ENCODE measurements at regions not wholly inside any gene's neighbourhood (a gene's known extent, or its start where the extent isn't known, plus 50 kb on each side); places are given as distances from the start of the nearest gene placed in this dataset.

DNA sequence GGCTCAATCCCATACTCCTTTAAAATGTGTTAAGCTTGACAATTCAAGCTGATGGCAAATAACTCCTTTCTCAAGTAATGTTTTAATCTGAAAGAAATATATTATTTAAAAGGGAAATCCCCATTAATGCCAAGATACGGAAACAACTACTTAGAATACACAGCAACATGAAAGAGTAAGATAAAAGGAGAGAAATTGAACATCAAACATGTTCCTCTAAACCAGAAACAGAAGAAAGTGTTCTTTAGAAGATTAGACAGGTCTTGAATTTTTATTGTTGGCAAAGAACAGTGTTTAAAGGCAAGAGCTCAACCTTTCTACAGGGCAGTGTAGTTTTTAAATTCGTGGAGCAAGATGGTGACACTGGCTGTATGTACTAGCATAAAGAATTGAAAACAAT lies 105.8 kb upstream of the NRIP1 start:
- no peaks in the 10 kb centered on the region for H3K4me1 Mint-ChIP-seq
- H2AFZ ChIP-seq = no peak overlapping the region
- no peak overlapping the region for H3K4me3 ChIP-seq
- H3K27ac Mint-ChIP-seq = no peak overlapping the region
- H3K27me3 Mint-ChIP-seq (ENCODE audit: insufficient read depth, low read depth, poor library complexity) = peaks cover 2% of the 10 kb centered on the region
- H3K4me3 Mint-ChIP-seq = no peak overlapping the region
- H3K4me2 ChIP-seq = no peak overlapping the region
- H3K4me1 ChIP-seq (ENCODE audit: insufficient read depth) = no peaks in the 10 kb centered on the region
- TF ChIP-seq, protein P1, sequence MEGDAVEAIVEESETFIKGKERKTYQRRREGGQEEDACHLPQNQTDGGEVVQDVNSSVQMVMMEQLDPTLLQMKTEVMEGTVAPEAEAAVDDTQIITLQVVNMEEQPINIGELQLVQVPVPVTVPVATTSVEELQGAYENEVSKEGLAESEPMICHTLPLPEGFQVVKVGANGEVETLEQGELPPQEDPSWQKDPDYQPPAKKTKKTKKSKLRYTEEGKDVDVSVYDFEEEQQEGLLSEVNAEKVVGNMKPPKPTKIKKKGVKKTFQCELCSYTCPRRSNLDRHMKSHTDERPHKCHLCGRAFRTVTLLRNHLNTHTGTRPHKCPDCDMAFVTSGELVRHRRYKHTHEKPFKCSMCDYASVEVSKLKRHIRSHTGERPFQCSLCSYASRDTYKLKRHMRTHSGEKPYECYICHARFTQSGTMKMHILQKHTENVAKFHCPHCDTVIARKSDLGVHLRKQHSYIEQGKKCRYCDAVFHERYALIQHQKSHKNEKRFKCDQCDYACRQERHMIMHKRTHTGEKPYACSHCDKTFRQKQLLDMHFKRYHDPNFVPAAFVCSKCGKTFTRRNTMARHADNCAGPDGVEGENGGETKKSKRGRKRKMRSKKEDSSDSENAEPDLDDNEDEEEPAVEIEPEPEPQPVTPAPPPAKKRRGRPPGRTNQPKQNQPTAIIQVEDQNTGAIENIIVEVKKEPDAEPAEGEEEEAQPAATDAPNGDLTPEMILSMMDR (conservative IDR thresholded peaks at IDR 0.05; ENCODE audit: low read depth in 2 of 2) = no peak
- TF ChIP-seq NANOG (IDR thresholded peaks at IDR 0.05; ENCODE audit: borderline replicate concordance) (no peak), ZNF331 (CRISPR knock-in tag; IDR thresholded peaks at IDR 0.05; ENCODE audit: low read depth) (no peak), ZNF114 (CRISPR knock-in tag; IDR thresholded peaks at IDR 0.05) (no peak), JUNB (IDR thresholded peaks at IDR 0.05; ENCODE audit: unreplicated experiment) (no peak), STAT1 (IDR thresholded peaks at IDR 0.05; ENCODE audit: unreplicated experiment) (no peak), CREB1 (CRISPR knock-in tag; IDR thresholded peaks at IDR 0.05; ENCODE audit: low read depth) (no peak), POLR2AphosphoS5 (IDR thresholded peaks at IDR 0.05; ENCODE audit: low read depth) (no peak), EZH2phosphoT487 (IDR thresholded peaks at IDR 0.05; ENCODE audit: unreplicated experiment) (no peak), EZH2 (IDR thresholded peaks at IDR 0.05; ENCODE audit: low read depth, unreplicated experiment) (no peak)
- TF ChIP-seq, protein P2, sequence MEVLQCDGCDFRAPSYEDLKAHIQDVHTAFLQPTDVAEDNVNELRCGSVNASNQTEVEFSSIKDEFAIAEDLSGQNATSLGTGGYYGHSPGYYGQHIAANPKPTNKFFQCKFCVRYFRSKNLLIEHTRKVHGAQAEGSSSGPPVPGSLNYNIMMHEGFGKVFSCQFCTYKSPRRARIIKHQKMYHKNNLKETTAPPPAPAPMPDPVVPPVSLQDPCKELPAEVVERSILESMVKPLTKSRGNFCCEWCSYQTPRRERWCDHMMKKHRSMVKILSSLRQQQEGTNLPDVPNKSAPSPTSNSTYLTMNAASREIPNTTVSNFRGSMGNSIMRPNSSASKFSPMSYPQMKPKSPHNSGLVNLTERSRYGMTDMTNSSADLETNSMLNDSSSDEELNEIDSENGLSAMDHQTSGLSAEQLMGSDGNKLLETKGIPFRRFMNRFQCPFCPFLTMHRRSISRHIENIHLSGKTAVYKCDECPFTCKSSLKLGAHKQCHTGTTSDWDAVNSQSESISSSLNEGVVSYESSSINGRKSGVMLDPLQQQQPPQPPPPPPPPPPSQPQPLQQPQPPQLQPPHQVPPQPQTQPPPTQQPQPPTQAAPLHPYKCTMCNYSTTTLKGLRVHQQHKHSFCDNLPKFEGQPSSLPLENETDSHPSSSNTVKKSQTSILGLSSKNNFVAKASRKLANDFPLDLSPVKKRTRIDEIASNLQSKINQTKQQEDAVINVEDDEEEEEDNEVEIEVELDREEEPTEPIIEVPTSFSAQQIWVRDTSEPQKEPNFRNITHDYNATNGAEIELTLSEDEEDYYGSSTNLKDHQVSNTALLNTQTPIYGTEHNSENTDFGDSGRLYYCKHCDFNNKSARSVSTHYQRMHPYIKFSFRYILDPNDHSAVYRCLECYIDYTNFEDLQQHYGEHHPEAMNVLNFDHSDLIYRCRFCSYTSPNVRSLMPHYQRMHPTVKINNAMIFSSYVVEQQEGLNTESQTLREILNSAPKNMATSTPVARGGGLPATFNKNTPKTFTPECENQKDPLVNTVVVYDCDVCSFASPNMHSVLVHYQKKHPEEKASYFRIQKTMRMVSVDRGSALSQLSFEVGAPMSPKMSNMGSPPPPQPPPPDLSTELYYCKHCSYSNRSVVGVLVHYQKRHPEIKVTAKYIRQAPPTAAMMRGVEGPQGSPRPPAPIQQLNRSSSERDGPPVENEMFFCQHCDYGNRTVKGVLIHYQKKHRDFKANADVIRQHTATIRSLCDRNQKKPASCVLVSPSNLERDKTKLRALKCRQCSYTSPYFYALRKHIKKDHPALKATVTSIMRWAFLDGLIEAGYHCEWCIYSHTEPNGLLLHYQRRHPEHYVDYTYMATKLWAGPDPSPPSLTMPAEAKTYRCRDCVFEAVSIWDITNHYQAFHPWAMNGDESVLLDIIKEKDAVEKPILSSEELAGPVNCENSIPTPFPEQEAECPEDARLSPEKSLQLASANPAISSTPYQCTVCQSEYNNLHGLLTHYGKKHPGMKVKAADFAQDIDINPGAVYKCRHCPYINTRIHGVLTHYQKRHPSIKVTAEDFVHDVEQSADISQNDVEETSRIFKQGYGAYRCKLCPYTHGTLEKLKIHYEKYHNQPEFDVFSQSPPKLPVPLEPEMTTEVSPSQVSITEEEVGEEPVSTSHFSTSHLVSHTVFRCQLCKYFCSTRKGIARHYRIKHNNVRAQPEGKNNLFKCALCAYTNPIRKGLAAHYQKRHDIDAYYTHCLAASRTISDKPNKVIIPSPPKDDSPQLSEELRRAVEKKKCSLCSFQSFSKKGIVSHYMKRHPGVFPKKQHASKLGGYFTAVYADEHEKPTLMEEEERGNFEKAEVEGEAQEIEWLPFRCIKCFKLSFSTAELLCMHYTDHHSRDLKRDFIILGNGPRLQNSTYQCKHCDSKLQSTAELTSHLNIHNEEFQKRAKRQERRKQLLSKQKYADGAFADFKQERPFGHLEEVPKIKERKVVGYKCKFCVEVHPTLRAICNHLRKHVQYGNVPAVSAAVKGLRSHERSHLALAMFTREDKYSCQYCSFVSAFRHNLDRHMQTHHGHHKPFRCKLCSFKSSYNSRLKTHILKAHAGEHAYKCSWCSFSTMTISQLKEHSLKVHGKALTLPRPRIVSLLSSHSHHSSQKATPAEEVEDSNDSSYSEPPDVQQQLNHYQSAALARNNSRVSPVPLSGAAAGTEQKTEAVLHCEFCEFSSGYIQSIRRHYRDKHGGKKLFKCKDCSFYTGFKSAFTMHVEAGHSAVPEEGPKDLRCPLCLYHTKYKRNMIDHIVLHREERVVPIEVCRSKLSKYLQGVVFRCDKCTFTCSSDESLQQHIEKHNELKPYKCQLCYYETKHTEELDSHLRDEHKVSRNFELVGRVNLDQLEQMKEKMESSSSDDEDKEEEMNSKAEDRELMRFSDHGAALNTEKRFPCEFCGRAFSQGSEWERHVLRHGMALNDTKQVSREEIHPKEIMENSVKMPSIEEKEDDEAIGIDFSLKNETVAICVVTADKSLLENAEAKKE (CRISPR knock-in tag; IDR thresholded peaks at IDR 0.05) = no peak
- TF ChIP-seq, protein P3, sequence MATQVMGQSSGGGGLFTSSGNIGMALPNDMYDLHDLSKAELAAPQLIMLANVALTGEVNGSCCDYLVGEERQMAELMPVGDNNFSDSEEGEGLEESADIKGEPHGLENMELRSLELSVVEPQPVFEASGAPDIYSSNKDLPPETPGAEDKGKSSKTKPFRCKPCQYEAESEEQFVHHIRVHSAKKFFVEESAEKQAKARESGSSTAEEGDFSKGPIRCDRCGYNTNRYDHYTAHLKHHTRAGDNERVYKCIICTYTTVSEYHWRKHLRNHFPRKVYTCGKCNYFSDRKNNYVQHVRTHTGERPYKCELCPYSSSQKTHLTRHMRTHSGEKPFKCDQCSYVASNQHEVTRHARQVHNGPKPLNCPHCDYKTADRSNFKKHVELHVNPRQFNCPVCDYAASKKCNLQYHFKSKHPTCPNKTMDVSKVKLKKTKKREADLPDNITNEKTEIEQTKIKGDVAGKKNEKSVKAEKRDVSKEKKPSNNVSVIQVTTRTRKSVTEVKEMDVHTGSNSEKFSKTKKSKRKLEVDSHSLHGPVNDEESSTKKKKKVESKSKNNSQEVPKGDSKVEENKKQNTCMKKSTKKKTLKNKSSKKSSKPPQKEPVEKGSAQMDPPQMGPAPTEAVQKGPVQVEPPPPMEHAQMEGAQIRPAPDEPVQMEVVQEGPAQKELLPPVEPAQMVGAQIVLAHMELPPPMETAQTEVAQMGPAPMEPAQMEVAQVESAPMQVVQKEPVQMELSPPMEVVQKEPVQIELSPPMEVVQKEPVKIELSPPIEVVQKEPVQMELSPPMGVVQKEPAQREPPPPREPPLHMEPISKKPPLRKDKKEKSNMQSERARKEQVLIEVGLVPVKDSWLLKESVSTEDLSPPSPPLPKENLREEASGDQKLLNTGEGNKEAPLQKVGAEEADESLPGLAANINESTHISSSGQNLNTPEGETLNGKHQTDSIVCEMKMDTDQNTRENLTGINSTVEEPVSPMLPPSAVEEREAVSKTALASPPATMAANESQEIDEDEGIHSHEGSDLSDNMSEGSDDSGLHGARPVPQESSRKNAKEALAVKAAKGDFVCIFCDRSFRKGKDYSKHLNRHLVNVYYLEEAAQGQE (IDR thresholded peaks at IDR 0.05; ENCODE audit: unreplicated experiment) = no peak
- TF ChIP-seq, protein P4, sequence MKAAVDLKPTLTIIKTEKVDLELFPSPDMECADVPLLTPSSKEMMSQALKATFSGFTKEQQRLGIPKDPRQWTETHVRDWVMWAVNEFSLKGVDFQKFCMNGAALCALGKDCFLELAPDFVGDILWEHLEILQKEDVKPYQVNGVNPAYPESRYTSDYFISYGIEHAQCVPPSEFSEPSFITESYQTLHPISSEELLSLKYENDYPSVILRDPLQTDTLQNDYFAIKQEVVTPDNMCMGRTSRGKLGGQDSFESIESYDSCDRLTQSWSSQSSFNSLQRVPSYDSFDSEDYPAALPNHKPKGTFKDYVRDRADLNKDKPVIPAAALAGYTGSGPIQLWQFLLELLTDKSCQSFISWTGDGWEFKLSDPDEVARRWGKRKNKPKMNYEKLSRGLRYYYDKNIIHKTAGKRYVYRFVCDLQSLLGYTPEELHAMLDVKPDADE (IDR thresholded peaks at IDR 0.05) = no peak
- ATAC-seq (no peak), DNase-seq (ENCODE audit: low spot score) (no peak)
- no peak overlapping the region for H3K27ac ChIP-seq (ENCODE audit: low read depth)
- no peaks in the 10 kb centered on the region for H3K36me3 ChIP-seq (ENCODE audit: insufficient read depth)
- no peaks in the 10 kb centered on the region for H3F3A ChIP-seq (replicated peaks; ENCODE audit: low read depth)
- no peaks in the 10 kb centered on the region for H3K27me3 ChIP-seq (ENCODE audit: insufficient read depth)
- H3K36me3 Mint-ChIP-seq (ENCODE audit: low read depth) = no peaks in the 10 kb centered on the region
- H3K9me3 Mint-ChIP-seq = peaks cover 3% of the 10 kb centered on the region; the same call in 1 of the 3 replicates
- no peaks in the 10 kb centered on the region for H3K9me2 ChIP-seq (ENCODE audit: insufficient read depth)
- no peaks in the 10 kb centered on the region for H4K20me1 ChIP-seq (replicated peaks; ENCODE audit: insufficient read depth)
- no peaks in the 10 kb centered on the region for H3K79me2 ChIP-seq (replicated peaks; ENCODE audit: insufficient read depth)

Measured in GM23338 (cell line).